ENCODE measurements at regions not wholly inside any gene's neighbourhood (a gene's known extent, or its start where the extent isn't known, plus 50 kb on each side); places are given as distances from the start of the nearest gene placed in this dataset.

GRCh38 chr20:56060486-56060885 is 55.2 kb upstream of the CBLN4 start:
- in situ Hi-C loops (cut with HindIII; ENCODE audit: low sequenced_read_pairs) = no loop called here
- DNase-seq (ENCODE audit: low spot score) = no peak

- no peak for DNase-seq (ENCODE audit: low spot score)
- in situ Hi-C loops (cut with HindIII; ENCODE audit: low sequenced_read_pairs) = no loop called here
Observed at GRCh38 chr20:56069016-56069415, 63.7 kb upstream of the CBLN4 start.

- in situ Hi-C loops (cut with HindIII; ENCODE audit: low sequenced_read_pairs) = no loop called here
- no peak for DNase-seq (ENCODE audit: low spot score)
Observed at GRCh38 chr20:56072165-56072564, 66.8 kb upstream of the CBLN4 start.

GRCh38 chr20:56088375-56088774 is 83.1 kb upstream of the CBLN4 start:
- DNase-seq (ENCODE audit: low spot score) = no peak
- in situ Hi-C loops (cut with HindIII; ENCODE audit: low sequenced_read_pairs) = no loop called here

- in situ Hi-C loops (cut with HindIII; ENCODE audit: low sequenced_read_pairs) = no loop called here
- no peak for DNase-seq (ENCODE audit: low spot score)
Observed at GRCh38 chr20:56091628-56092234, 86.4 kb upstream of the CBLN4 start.

- in situ Hi-C loops (cut with HindIII; ENCODE audit: low sequenced_read_pairs) = no loop called here
- no peak for DNase-seq (ENCODE audit: low spot score)
Observed at GRCh38 chr20:56094228-56094627, 88.9 kb upstream of the CBLN4 start.

- in situ Hi-C loops (cut with HindIII; ENCODE audit: low sequenced_read_pairs) = no loop called here
Observed at GRCh38 chr20:56098981-56099500, 93.7 kb upstream of the CBLN4 start.

GRCh38 chr20:56111961-56112730 is 106.8 kb upstream of the CBLN4 start:
- in situ Hi-C loops (cut with HindIII; ENCODE audit: low sequenced_read_pairs) = no loop called here
- DNase-seq (ENCODE audit: low spot score) = no peak

More at GRCh38 chr20:56098981-56099500, 93.7 kb upstream of the CBLN4 start:
- no peak for DNase-seq (ENCODE audit: low spot score)

GRCh38 chr20:56117350-56117749 is 112.0 kb upstream of the CBLN4 start:
- in situ Hi-C loops (cut with HindIII; ENCODE audit: low sequenced_read_pairs) = no loop called here

GRCh38 chr20:56121850-56122249 is 116.5 kb upstream of the CBLN4 start:
- in situ Hi-C loops (cut with HindIII; ENCODE audit: low sequenced_read_pairs) = no loop called here
- no peak for DNase-seq (ENCODE audit: low spot score)

More at GRCh38 chr20:56117350-56117749, 112.0 kb upstream of the CBLN4 start:
- DNase-seq (ENCODE audit: low spot score) = no peak

- in situ Hi-C loops (cut with HindIII; ENCODE audit: low sequenced_read_pairs) = no loop called here
- DNase-seq (ENCODE audit: low spot score) = no peak
Observed at GRCh38 chr20:56143759-56144158, 104.8 kb upstream of the MC3R start.

- in situ Hi-C loops (cut with HindIII; ENCODE audit: low sequenced_read_pairs) = no loop called here
- no peak for DNase-seq (ENCODE audit: low spot score)
Observed at GRCh38 chr20:56151834-56152233, 96.7 kb upstream of the MC3R start.

GRCh38 chr20:56153926-56154325 is 94.6 kb upstream of the MC3R start:
- in situ Hi-C loops (cut with HindIII; ENCODE audit: low sequenced_read_pairs) = no loop called here
- no peak for DNase-seq (ENCODE audit: low spot score)

GRCh38 chr20:56155625-56156024 is 92.9 kb upstream of the MC3R start:
- in situ Hi-C loops (cut with HindIII; ENCODE audit: low sequenced_read_pairs) = no loop called here
- DNase-seq (ENCODE audit: low spot score) = no peak

GRCh38 chr20:56157530-56158203 is 90.9 kb upstream of the MC3R start:
- in situ Hi-C loops (cut with HindIII; ENCODE audit: low sequenced_read_pairs) = no loop called here
- no peak for DNase-seq (ENCODE audit: low spot score)

GRCh38 chr20:56158489-56158888 is 90.0 kb upstream of the MC3R start:
- DNase-seq (ENCODE audit: low spot score) = no peak
- in situ Hi-C loops (cut with HindIII; ENCODE audit: low sequenced_read_pairs) = no loop called here

- DNase-seq (ENCODE audit: low spot score) = no peak
- in situ Hi-C loops (cut with HindIII; ENCODE audit: low sequenced_read_pairs) = no loop called here
Observed at GRCh38 chr20:56160956-56161355, 87.6 kb upstream of the MC3R start.

- no peak for DNase-seq (ENCODE audit: low spot score)
- in situ Hi-C loops (cut with HindIII; ENCODE audit: low sequenced_read_pairs) = no loop called here
Observed at GRCh38 chr20:56163806-56164205, 84.7 kb upstream of the MC3R start.

GRCh38 chr20:56166781-56167465 is 81.6 kb upstream of the MC3R start:
- in situ Hi-C loops (cut with HindIII; ENCODE audit: low sequenced_read_pairs) = no loop called here
- DNase-seq (ENCODE audit: low spot score) = no peak

All from G401 (cell line).